Esophagus mucosa (tissue), 1 donor: ENCODE measurements at regions not wholly inside any gene's neighbourhood (a gene's known extent, or its start where the extent isn't known, plus 50 kb on each side); places are given as distances from the start of the nearest gene placed in this dataset.
A peak's percentile ranks its signal among the peaks of the same experiment; 100 is the strongest.

ENCODE experiments used
- ATAC-seq: fragments of 200-7000 bp; cut with Tn5 transposase; one replicate; pipeline ENCODE4 v1.9.1; 2020
- donor health status: DM: yes; HTN: yes; CAD: no.

- ATAC-seq, result no peak
These were observed 195.4 kb downstream of the SPP2 start for GRCh38 chr2:234245945-234246344.

GRCh38 chr2:234243871-234244565, 193.5 kb downstream of the SPP2 start:
- ATAC-seq, result no peak

DNA sequence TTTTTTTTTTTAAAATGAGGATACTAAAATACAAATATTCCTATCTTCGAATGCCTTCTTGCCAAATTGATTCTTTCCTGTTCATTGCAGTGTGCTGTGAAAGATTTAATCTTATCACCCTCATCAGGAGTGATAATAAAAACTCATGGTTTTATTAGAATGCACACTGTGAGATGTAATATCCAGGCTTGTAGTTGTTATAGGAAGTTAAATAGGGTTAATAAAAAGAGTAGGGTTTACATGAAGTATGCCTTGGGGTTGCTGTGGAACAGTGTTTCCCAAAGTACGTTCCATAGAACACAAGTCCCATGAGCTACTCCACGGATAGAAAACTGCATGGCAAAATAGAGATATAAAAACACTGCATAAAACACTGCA, 191.9 kb downstream of the SPP2 start:
- no peak for ATAC-seq

DNA sequence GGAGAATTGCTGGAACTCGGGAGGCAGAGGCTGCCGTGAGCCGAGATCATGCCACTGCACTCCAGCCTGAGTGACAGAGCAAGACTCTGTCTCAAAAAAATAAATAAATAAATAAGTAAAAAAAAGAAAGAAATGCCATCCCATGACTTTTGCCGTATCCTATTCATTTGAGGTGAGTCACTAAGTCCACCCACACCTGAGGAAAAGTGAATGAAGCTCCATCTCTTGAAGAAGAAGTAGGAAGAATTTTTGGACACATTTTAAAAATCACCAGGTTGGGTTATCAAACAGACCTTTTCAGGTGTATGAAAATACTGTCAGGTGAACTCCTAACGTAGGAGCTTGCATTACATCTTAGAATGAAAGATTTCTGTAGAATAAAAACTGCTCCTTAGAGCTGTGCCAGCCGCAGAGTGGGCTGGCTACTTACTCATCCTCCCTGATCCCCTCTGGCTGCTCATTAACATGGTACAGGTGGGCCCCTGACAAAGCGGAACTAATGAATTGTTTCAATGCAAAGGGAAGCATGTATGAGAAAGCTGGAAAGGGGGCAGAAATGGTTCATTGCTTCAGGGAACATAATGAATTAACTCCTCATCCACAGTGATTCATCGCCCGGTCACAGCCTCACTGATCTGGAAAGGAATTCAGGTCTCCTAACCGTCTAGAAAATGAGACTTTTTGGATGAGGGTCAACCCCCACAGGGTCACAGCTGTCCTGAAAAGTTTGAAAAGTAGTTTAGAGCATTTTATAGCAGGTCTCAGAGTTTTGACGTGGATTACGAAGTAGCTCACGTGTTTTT, 191.4 kb downstream of the SPP2 start:
- peak; percentile 54 for ATAC-seq

GRCh38 chr2:234240917-234241316, 190.4 kb downstream of the SPP2 start:
- ATAC-seq, result peak; percentile 41

- no peak for ATAC-seq
These were observed 184.7 kb downstream of the SPP2 start for GRCh38 chr2:234235191-234235590.

DNA sequence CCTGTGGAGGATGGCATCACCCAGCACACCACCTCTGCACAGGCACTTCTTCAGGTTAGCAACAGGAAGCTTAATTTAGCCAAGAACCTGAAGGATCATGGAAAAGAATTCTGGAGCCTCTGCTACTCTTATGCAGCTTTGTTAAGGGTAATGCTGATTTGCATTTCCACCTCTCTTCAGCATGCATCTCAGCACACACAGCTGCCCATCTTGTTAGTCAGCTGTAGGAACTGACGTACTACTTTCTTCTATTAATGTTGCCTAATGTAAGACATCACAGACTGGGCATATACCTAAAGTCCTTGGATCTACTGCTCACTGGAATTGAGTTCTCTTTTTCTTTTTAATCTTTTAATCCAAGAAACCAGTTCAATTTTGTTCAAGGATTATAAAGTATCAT, 181.0 kb downstream of the SPP2 start:
- no peak for ATAC-seq

- no peak for ATAC-seq
These were observed 168.5 kb downstream of the SPP2 start for GRCh38 chr2:234219046-234219310.

- no peak for ATAC-seq
These were observed 168.0 kb downstream of the SPP2 start for GRCh38 chr2:234218266-234219045.

DNA sequence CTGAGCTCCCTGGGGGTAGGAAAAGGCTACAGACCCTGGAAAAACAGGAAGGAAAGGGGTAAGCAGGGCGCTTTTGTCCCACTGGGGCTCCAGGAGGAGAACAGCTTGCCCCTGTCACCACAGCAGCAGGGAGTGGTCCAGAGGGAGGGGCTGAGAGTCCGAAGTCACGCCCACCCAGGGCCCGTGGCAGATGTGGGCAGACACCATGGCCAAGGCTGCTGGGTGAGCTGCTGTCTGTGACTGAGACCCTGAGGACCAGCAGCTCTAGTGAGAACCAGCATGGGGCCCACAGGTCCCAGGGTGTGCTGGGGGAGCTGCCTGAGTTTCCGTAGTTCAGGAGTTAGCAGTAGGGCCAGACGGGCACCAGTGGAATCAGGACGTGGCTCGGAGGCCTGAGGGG, 162.0 kb downstream of the SPP2 start:
- no peak for ATAC-seq

GRCh38 chr2:234211797-234212196, 161.3 kb downstream of the SPP2 start:
- ATAC-seq, result no peak

DNA sequence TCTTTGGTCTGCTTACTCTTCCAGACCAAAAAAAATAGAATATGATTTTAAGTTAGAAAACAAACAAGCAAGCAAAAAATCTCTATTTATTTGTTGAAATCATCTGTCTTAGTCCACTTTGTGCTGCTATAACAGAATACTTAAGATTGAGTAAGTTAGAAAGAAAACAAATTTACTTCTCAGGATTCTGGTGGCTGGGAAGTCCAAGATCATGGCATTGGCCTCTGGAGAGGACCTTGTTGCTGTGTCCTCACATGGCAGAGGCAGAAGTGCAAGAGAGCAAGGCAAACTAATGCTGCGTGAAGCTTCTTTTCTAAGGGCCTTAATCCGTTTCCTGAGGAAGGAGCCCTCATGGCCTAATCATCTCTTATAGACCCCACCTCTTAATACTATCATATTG, 156.2 kb downstream of the SPP2 start:
- no peak for ATAC-seq

GRCh38 chr2:234204480-234204879, 154.0 kb downstream of the SPP2 start:
- no peak for ATAC-seq

DNA sequence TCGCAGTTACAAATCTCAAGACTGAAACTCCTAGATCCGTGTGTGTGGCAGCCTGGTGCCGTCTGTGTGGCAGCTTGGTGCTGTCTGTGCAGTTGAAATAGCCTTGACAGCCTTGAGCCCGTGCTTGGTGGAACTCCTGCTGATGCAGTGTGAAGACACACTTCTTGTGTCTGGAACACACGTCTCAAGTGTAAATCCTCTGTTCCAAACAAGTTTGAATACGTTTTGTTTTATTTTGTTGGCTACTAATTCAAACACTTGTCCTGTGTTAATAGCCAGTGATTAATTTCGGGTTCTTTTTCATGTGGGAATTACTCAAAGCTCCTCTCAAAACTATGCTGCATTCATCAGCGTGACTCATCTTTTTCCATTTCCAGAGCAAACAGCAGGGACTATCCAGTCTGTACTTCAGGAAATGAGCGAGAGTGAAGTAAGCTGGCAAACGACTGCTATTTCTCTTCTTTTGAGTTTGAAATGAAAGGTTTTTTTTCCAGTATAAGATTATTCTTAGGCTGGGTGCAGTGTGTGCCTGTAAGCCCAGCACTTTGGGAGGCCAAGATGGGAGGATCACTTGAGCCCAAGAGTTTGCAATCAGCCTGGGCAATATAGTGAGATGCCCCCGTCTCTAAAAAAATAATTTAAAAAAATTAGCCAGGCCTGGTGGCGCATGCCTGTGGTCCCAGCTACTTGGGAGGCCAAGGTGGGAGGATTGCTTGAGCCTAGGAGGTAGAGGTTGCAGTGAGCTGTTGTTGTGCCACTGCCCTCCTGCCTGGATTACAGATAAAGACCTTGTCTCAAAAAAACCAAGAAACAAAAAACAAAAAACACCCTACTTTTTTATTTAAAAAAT, 152.9 kb downstream of the SPP2 start:
- peak; percentile 95 for ATAC-seq

GRCh38 chr2:234202601-234203000, 152.1 kb downstream of the SPP2 start:
- ATAC-seq, result no peak

GRCh38 chr2:234199996-234200395, 149.5 kb downstream of the SPP2 start:
- no peak for ATAC-seq

GRCh38 chr2:234198976-234199375, 148.5 kb downstream of the SPP2 start:
- ATAC-seq, result no peak

- no peak for ATAC-seq
These were observed 145.0 kb downstream of the SPP2 start for GRCh38 chr2:234195516-234195915.

DNA sequence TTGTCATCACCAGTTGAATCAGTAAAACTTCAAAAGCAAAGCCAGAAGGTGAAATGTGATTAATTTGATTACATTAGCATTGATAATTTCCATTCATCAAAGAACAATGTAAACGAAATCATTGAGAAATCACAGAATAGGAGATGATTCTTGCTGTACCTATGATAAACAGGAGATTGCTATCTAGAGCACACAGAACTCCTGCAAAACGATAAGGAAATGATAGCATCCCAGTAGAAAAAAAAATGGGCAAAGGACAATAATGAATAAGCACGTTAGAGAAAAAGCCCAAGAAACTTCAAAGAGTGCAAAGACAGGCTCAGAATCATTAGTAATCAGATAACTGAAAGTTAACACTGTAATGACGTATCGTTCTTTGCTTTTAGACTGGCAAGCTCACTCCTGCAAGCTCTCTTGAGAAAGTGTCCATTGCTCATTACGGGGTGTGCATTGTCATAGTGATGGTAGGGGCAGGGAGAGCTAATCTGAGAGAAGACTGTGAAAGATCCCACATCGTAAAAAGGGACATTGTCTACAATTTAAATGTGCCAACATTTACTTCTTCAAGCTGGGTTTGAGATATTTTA, 143.6 kb downstream of the SPP2 start:
- no peak for ATAC-seq

DNA sequence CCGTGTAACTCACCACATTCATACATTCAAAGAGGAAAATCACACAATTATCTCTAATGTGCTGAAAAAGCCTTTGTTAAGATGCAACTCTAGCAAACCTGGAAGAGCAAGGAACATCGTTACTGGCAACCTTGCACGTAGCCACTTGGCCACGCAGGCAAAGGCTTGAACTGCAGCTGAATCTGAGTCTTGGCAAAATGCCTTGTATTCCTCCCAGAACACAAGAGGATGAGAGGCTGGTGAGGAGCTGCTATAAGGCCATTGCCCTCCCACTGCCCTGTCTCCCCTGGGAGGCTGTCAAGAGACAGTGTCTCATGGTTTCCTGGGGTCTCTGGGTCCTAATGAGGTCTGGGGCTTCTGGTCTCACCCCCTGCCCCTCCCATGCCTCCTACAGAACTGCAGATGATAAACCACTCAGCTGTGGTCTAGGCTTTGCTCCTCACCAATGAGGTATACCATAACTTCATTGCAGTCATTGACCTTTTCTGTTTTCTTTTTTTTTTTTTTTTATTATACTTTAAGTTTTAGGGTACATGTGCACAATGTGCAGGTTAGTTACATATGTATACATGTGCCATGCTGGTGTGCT, 141.4 kb downstream of the SPP2 start:
- peak; percentile 55 for ATAC-seq

- ATAC-seq, result no peak
These were observed 139.3 kb downstream of the SPP2 start for GRCh38 chr2:234189786-234190300.

DNA sequence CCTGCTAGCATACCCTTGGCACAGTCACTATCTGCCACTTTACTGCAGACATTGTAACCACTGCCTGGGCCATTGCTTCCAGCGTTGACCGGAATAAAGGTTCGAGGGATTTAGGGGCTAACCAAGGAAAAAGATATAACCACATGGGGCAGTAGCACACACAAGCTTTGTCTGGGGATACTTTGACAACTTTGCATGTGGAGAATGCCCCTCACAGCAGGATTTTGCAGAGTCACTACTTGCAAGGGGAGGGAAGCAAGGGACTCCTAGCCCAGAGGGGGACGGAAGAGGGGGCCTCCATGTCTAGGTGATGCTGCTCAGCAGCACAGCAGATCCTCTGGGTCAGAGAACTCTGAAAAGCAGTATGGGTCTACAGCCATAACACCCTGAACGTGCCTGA, 138.7 kb downstream of the SPP2 start:
- no peak for ATAC-seq
